HAP-1 (cell line): ENCODE measurements at regions not wholly inside any gene's neighbourhood (a gene's known extent, or its start where the extent isn't known, plus 50 kb on each side); places are given as distances from the start of the nearest gene placed in this dataset.

Experiments
- DNase-seq, 2 experiments: peaks; one replicate each; pipeline ENCODE4 v3.0.0-alpha.2; 2016 to 2020; ENCODE audit warnings: low spot score in 2 of 2
- H3K27me3 ChIP-seq: fragments of 250-450 bp; sonication (Bioruptor Pico); 2 replicates; pipeline ENCODE4 v1.5.1; 2020; ENCODE audit warnings: low read depth, mild to moderate bottlenecking, moderate library complexity
- H3K36me3 ChIP-seq: fragments of 250-450 bp; sonication (Bioruptor Pico); replicated peaks from 2 replicates; pipeline ENCODE4 v1.5.1; 2020; ENCODE audit warnings: mild to moderate bottlenecking
- H3K4me1 ChIP-seq: fragments of 250-450 bp; sonication (Bioruptor Pico); 2 replicates; pipeline ENCODE4 v1.5.1; 2020; ENCODE audit warnings: mild to moderate bottlenecking
- H3K4me3 ChIP-seq: fragments of 250-450 bp; sonication (Bioruptor Pico); 2 replicates; pipeline ENCODE4 v1.5.1; 2020; ENCODE audit warnings: mild to moderate bottlenecking, moderate library complexity
- H3K9me3 ChIP-seq: fragments of 250-450 bp; sonication (Bioruptor Pico); 2 replicates; pipeline ENCODE4 v1.5.1; 2020; ENCODE audit warnings: mild to moderate bottlenecking, moderate library complexity
- in situ Hi-C: fragments of 300-500 bp; cut with MboI; formaldehyde crosslinking; loops from 3 replicates; pipeline ENCODE4 v1.14.3; 2020; ENCODE audit warnings: low sequenced_read_pairs, inconsistent platforms, mixed read lengths

DNA sequence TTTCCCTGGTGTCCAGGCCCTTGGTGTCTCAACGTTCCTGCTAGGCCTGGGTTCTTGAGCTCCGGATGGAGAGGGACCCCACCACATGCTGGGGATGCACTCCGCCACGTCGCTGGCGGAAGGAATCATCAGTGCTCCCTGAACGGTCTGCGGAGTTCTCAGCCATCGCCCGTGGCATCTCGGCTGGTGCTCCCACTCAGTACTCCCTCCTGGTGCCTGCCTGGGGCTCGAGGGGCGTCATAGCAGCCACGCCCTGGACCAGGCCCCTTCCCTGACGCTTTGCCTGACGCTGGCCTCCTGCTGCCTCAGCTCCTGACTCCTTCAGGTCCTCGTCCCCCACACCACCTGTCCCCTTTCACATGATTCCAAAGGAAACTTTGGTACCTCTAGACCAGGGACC, 95.9 kb upstream of the CIBAR2 start:
- no peak overlapping the region for H3K4me3 ChIP-seq

DNA sequence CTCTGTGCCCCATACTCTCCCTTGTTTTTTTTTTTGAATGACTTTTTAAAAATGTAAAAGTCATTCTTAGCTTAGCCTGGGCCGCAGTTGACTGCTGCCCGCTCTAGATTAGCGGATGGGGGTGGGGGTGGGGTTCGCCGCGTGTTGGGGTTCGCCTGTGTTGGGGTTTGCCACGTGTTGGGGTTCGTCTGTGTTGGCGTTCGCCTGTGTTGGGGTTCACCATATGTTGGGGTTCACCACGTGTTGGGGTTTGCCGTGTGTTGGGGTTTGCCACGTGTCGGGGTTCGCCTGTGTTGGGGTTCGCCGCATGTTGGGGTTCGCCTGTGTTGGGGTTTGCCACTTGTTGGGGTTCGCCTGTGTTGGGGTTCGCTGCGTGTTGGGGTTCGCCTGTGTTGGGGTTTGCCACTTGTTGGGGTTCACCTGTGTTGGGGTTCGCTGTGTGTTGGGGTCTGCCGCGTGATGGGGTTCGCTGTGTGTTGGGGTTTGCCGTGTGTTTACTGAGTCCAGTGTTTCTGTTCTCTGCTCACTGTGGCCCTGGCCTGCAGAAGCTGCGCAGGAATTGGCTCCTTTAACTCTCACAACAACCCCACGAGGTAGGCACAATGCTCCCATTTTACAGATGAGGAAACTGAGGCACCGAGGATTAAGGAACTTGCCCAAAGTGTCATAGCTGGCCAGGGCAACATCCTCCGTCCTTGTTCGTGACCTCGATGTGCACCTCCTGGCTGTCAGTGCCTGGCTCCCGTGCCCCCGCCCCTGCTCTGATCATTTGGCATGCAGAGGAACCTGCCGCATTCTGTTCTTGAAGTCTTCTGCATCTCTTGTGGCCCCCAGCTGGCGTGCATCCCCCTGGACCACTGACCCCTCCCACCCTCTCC, 96.6 kb upstream of the CIBAR2 start:
- no peak overlapping the region for H3K4me3 ChIP-seq
- peaks cover 19% of the 10 kb centered on the region for H3K4me1 ChIP-seq
- no peaks in the 10 kb centered on the region for H3K27me3 ChIP-seq
- H3K9me3 ChIP-seq, result no peaks in the 10 kb centered on the region
- in situ Hi-C loops, result no loop called here
- DNase-seq, result no peak
- H3K36me3 ChIP-seq, result no peaks in the 10 kb centered on the region

More for the DNA sequence above, 95.9 kb upstream of the CIBAR2 start:
- Histone ChIP-seq H3K9me3 (no peaks in the 10 kb centered on the region), H3K4me1 (peaks cover 19% of the 10 kb centered on the region), H3K27me3 (no peaks in the 10 kb centered on the region), H3K36me3 (no peaks in the 10 kb centered on the region)
- in situ Hi-C loops, result no loop called here
- DNase-seq, result no peak

GRCh38 chr16:85209526-85210121, 97.4 kb upstream of the CIBAR2 start:
- no peak overlapping the region for H3K4me3 ChIP-seq

DNA sequence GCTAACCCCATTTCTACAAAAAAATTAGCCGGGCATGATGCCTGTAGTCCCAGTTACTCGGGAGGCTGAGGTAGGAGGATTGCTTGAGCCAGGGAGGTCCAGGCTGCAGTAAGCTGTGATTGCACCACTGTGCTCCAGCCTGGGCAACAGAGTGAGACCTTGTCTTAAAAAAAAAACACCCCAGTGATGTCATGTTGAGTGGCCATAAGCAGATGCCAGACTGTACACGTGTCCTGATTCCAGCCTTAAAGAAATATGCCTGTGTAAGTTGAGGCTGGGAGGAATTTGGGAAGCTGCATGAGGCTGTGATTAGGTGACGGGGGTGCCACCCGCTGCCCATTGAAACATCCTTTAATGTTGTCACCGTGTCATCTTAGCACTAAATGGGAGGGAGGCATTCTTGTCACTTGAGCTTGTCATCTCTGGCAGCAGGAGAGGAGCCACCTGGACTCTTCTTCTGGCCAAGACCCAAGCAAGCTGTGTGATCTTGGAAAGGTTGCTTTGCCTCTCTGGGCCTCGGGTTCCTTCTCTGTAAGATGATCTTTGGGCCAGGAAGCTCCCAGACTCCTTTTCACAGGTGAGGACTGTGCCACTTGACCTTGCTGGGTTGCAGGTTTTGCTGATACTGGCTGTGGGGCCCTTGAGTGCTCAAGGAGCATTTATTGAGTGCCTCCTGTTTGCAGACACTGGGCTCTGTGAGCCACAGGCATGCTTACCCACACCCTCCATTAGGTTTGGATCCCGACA, 98.3 kb upstream of the CIBAR2 start:
- DNase-seq, result no peak
- Histone ChIP-seq H3K9me3 (no peaks in the 10 kb centered on the region), H3K27me3 (no peaks in the 10 kb centered on the region), H3K4me1 (peaks cover 19% of the 10 kb centered on the region), H3K4me3 (no peak overlapping the region), H3K36me3 (no peaks in the 10 kb centered on the region)
- in situ Hi-C loops, result no loop called here

More at GRCh38 chr16:85209526-85210121, 97.4 kb upstream of the CIBAR2 start:
- peak; percentile 69 to 93 for DNase-seq
- H3K27me3 ChIP-seq, result no peaks in the 10 kb centered on the region
- H3K36me3 ChIP-seq, result no peaks in the 10 kb centered on the region
- in situ Hi-C loops, result no loop called here
- no peaks in the 10 kb centered on the region for H3K9me3 ChIP-seq
- peaks cover 19% of the 10 kb centered on the region for H3K4me1 ChIP-seq

GRCh38 chr16:85211271-85211801, 99.1 kb upstream of the CIBAR2 start:
- Histone ChIP-seq H3K27me3 (no peaks in the 10 kb centered on the region), H3K36me3 (no peaks in the 10 kb centered on the region), H3K4me3 (no peak overlapping the region), H3K9me3 (no peaks in the 10 kb centered on the region), H3K4me1 (peaks cover 19% of the 10 kb centered on the region)
- DNase-seq, result no peak
- in situ Hi-C loops, result no loop called here

DNA sequence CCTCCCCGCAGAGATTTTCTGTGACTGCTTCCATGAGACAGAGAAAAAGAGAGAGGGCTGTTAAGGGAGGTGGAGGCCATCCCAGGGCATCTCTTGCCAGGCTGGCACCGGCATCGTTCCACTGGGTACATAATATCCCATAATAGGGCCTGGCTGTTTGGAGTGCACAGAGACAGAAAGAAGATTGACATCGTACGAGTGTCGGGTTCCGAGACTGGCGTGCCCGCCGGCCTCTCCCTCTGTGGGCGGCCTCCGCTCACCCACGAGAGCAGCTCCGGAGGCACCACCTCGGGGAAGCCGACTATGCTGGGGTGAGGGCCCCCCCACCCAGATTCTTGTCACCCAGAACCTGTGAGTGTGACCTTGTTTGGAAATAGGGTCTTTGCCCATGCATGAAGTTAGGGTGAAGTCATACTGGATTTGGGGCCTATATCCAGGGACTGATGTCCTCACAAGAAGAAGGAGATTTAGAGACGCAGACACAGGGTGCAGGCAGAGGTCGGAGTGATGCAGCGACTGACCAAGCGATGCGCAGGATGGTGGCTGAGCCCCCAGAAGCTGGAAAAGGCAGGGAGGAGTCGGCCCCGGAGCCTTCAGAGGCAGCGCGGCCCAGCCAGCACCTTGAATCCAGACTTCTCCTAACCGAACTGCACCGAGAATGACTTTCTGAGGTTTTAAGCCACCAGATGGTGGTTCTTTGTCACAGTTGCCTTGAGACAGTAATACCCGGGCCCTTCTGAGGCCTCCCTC, 101.8 kb upstream of the CIBAR2 start:
- H3K27me3 ChIP-seq, result no peaks in the 10 kb centered on the region
- in situ Hi-C loops, result no loop called here
- H3K4me3 ChIP-seq, result no peak overlapping the region

DNA sequence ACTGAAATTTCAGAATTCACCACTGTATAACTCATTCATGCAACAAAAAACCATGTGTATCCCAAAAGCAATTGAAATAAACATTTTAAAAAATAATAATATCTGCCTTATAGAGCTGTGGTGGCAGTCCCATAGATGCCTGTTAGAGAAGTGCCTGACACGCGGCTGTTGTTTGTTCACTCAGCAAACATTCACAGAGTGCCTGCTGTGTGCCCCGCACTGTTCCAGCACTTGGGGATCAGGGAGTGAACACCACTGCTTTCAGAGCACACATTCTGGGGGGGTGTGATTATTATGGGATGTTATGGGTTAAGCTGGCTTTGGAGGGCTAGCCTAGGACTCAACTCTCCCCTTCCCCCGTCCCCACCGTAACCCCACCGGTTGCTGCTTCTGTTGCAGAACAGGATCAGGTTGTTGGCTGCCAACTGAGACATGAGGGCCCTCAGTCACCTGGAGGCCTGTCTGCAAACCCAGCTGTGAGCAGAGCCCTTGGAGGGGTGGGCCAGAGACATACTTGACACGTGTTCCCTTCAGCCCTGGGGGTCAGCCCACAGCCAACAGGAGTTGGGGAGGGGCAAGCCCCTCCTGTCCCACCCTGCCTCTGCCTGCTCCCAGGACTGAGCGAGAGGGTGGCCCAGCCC, 103.3 kb upstream of the CIBAR2 start:
- no peak for DNase-seq
- no peaks in the 10 kb centered on the region for H3K36me3 ChIP-seq
- no peaks in the 10 kb centered on the region for H3K9me3 ChIP-seq
- no peaks in the 10 kb centered on the region for H3K27me3 ChIP-seq
- in situ Hi-C loops, result no loop called here
- peaks cover 3% of the 10 kb centered on the region for H3K4me1 ChIP-seq
- H3K4me3 ChIP-seq, result no peak overlapping the region

More for the DNA sequence above, 101.8 kb upstream of the CIBAR2 start:
- Histone ChIP-seq H3K36me3 (no peaks in the 10 kb centered on the region), H3K4me1 (peaks cover 18% of the 10 kb centered on the region), H3K9me3 (no peaks in the 10 kb centered on the region)
- DNase-seq, result no peak

DNA sequence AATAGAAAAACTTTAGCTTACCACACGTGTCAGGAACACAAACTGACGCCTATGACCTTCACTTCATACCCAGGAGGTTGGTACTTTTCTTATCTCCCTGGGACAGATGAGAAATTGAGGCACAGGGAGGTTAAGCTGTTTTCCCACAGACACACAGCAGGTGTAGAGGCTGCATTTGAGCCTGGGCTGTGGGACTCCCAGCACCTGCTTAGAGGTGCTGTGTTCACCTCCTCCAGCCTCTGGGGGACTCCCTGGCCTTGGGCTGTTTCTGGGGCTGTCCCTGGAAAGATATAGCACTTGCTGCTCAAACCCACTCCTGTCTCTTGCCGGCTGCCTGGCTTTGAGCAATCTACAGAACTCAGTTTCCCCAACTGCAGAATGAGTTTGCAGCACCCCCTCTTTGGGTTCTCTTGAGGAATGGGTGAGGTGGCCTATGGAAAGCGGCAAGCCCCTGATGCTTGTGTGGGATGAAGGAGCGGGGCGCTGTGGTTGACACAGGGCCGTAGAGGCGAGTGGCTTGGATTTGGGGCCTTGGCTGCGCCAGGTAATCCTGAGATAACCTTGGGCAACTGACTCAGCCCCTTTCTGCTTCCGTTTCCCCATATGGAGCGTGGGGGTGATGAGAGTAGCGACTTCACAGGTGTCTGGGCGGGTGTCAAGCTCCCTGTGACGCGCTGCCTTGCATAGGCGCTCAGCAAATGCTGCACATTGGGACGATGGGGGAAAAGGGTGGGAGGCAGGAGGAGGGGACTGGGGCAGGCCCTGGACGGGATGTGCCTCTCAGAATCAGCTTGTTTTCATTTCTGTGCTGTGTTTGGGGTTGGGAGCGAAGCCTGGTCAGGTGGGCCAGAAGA, 104.5 kb upstream of the CIBAR2 start:
- H3K4me3 ChIP-seq, result no peak overlapping the region
- in situ Hi-C loops, result no loop called here
- no peaks in the 10 kb centered on the region for H3K4me1 ChIP-seq
- no peak for DNase-seq
- no peaks in the 10 kb centered on the region for H3K36me3 ChIP-seq
- H3K9me3 ChIP-seq, result no peaks in the 10 kb centered on the region
- no peaks in the 10 kb centered on the region for H3K27me3 ChIP-seq

GRCh38 chr16:85220125-85220839, 108.0 kb upstream of the CIBAR2 start:
- Histone ChIP-seq H3K9me3 (no peaks in the 10 kb centered on the region), H3K4me1 (no peaks in the 10 kb centered on the region; the same call in none of the 2 replicates), H3K4me3 (no peak overlapping the region), H3K36me3 (no peaks in the 10 kb centered on the region), H3K27me3 (no peaks in the 10 kb centered on the region)
- no peak for DNase-seq
- in situ Hi-C loops, result no loop called here

- no peaks in the 10 kb centered on the region for H3K9me3 ChIP-seq
- no peak for DNase-seq
- H3K4me1 ChIP-seq, result no peaks in the 10 kb centered on the region; the same call in none of the 2 replicates
- no peaks in the 10 kb centered on the region for H3K27me3 ChIP-seq
- H3K4me3 ChIP-seq, result no peak overlapping the region
- no peaks in the 10 kb centered on the region for H3K36me3 ChIP-seq
- in situ Hi-C loops, result no loop called here
These were observed 108.9 kb upstream of the CIBAR2 start for GRCh38 chr16:85220964-85221731.

DNA sequence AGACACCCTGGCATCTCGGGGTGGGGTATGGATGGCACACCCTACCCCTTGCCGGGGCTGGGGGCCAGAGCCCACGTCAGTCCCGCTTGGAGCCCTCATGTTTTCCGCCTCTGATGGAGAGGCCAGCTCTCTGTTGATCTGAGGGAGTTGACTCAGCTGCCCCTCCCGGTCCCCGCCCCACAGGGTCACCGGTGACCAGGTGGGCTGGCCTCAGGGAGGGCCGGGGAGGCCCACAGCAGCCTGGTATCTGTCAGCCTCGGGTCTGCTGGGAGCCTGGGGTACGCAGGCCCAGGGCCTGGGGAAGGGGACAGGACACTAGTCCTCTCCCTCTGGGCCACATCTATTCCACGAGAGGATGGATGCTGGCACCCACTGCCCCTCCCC, 109.5 kb upstream of the CIBAR2 start:
- H3K36me3 ChIP-seq, result no peaks in the 10 kb centered on the region
- no peaks in the 10 kb centered on the region for H3K27me3 ChIP-seq
- no peak for DNase-seq
- in situ Hi-C loops, result no loop called here
- H3K4me3 ChIP-seq, result no peak overlapping the region
- H3K4me1 ChIP-seq, result no peaks in the 10 kb centered on the region; the same call in none of the 2 replicates
- no peaks in the 10 kb centered on the region for H3K9me3 ChIP-seq
